ENCODE measurements at regions not wholly inside any gene's neighbourhood (a gene's known extent, or its start where the extent isn't known, plus 50 kb on each side); places are given as distances from the start of the nearest gene placed in this dataset.

GRCh38 chr4:14387647-14388046 lies 614.6 kb upstream of the CPEB2 start:
- Histone ChIP-seq H3K27me3 (ENCODE audit: control insufficient read depth, insufficient read depth, low read length, poor library complexity, severe bottlenecking) (peaks cover 31% of the 10 kb centered on the region), H3K27ac (ENCODE audit: low read depth, low read length) (no peak overlapping the region), H3K4me3 (ENCODE audit: low read length) (no peak overlapping the region), H3K9ac (ENCODE audit: extremely low read depth, low read length, poor library complexity, severe bottlenecking) (no peak overlapping the region), H3K36me3 (ENCODE audit: control insufficient read depth, insufficient read depth, low read length) (no peaks in the 10 kb centered on the region), H3K4me1 (ENCODE audit: control insufficient read depth, insufficient read depth, low read length) (no peaks in the 10 kb centered on the region), H3K9me3 (ENCODE audit: control insufficient read depth, low read length) (peaks cover 4% of the 10 kb centered on the region)
- no peak for TF ChIP-seq CTCF (conservative IDR thresholded peaks at IDR 0.05)
- Mint-ChIP-seq H3K36me3 (ENCODE audit: low read depth) (no peaks in the 10 kb centered on the region), H3K4me3 (no peak overlapping the region), H3K4me1 (peaks cover 10% of the 10 kb centered on the region), H3K9me3 (no peaks in the 10 kb centered on the region), H3K27ac (no peak overlapping the region), H3K27me3 (ENCODE audit: insufficient read depth) (peaks cover 16% of the 10 kb centered on the region)
- no peak for DNase-seq
- WGBS, 2 experiments (ENCODE audit: insufficient coverage in 1 of 2, insufficient read length in 1 of 2): 98 to 100% methylated on average over 2 of the region's 2 CpGs

GRCh38 chr4:14392378-14392777 lies 609.9 kb upstream of the CPEB2 start:
- TF ChIP-seq CTCF (conservative IDR thresholded peaks at IDR 0.05): no peak

GRCh38 chr4:14396183-14396582 lies 606.1 kb upstream of the CPEB2 start:
- no peak overlapping the region for H3K4me3 Mint-ChIP-seq
- no peaks in the 10 kb centered on the region for H3K36me3 ChIP-seq (ENCODE audit: control insufficient read depth, insufficient read depth, low read length)
- 94 to 100% methylated on average over 2 of the region's 2 CpGs for WGBS, 2 experiments (ENCODE audit: insufficient coverage in 1 of 2, insufficient read length in 1 of 2)

More at GRCh38 chr4:14392378-14392777, 609.9 kb upstream of the CPEB2 start:
- H3K27me3 ChIP-seq (ENCODE audit: control insufficient read depth, insufficient read depth, low read length, poor library complexity, severe bottlenecking): peaks cover 20% of the 10 kb centered on the region
- no peak overlapping the region for H3K4me3 ChIP-seq (ENCODE audit: low read length)
- Mint-ChIP-seq H3K9me3 (no peaks in the 10 kb centered on the region), H3K36me3 (ENCODE audit: low read depth) (no peaks in the 10 kb centered on the region), H3K4me3 (no peak overlapping the region), H3K27me3 (ENCODE audit: insufficient read depth) (peaks cover 8% of the 10 kb centered on the region), H3K27ac (no peak overlapping the region), H3K4me1 (peaks cover 11% of the 10 kb centered on the region)
- no peak overlapping the region for H3K27ac ChIP-seq (ENCODE audit: low read depth, low read length)
- 62 to 75% methylated on average over 3 to 4 of the region's 4 CpGs for WGBS, 2 experiments (ENCODE audit: insufficient coverage in 1 of 2, insufficient read length in 1 of 2)
- DNase-seq: no peak
- peaks cover 2% of the 10 kb centered on the region for H3K4me1 ChIP-seq (ENCODE audit: control insufficient read depth, insufficient read depth, low read length)
- no peaks in the 10 kb centered on the region for H3K9me3 ChIP-seq (ENCODE audit: control insufficient read depth, low read length)
- no peaks in the 10 kb centered on the region for H3K36me3 ChIP-seq (ENCODE audit: control insufficient read depth, insufficient read depth, low read length)
- H3K9ac ChIP-seq (ENCODE audit: extremely low read depth, low read length, poor library complexity, severe bottlenecking): no peak overlapping the region

More at GRCh38 chr4:14396183-14396582, 606.1 kb upstream of the CPEB2 start:
- Histone ChIP-seq H3K9ac (ENCODE audit: extremely low read depth, low read length, poor library complexity, severe bottlenecking) (no peak overlapping the region), H3K9me3 (ENCODE audit: control insufficient read depth, low read length) (no peaks in the 10 kb centered on the region), H3K4me3 (ENCODE audit: low read length) (no peak overlapping the region), H3K27ac (ENCODE audit: low read depth, low read length) (no peak overlapping the region), H3K27me3 (ENCODE audit: control insufficient read depth, insufficient read depth, low read length, poor library complexity, severe bottlenecking) (no peaks in the 10 kb centered on the region), H3K4me1 (ENCODE audit: control insufficient read depth, insufficient read depth, low read length) (peaks cover 2% of the 10 kb centered on the region)
- no peak overlapping the region for H3K27ac Mint-ChIP-seq
- H3K4me1 Mint-ChIP-seq: peaks cover 11% of the 10 kb centered on the region
- peaks cover 3% of the 10 kb centered on the region for H3K9me3 Mint-ChIP-seq
- DNase-seq: no peak
- H3K36me3 Mint-ChIP-seq (ENCODE audit: low read depth): no peaks in the 10 kb centered on the region
- H3K27me3 Mint-ChIP-seq (ENCODE audit: insufficient read depth): peaks cover 3% of the 10 kb centered on the region
- no peak for TF ChIP-seq CTCF (conservative IDR thresholded peaks at IDR 0.05)
